ENCODE measurements at regions not wholly inside any gene's neighbourhood (a gene's known extent, or its start where the extent isn't known, plus 50 kb on each side); places are given as distances from the start of the nearest gene placed in this dataset.

- 80 to 85% (median 84%) methylated on average over 11 of the region's 11 CpGs for WGBS, 3 donors
- no peak for FAIRE-seq
- peaks cover 0 to 7% (median 3%) of the 10 kb centered on the region in 3 donors for H3K4me1 ChIP-seq (ENCODE audit: control insufficient read depth in 3 of 3, insufficient read depth in 2 of 3, low read depth in 1 of 3, low read length in 2 of 3)
These were observed 129.4 kb upstream of the AFDN start for GRCh38 chr6:167697316-167697715.

GRCh38 chr6:167698540-167698939 is 128.2 kb upstream of the AFDN start:
- Histone ChIP-seq H3K4me3 (ENCODE audit: low read depth in 1 of 3, low read length in 3 of 3) (no peak overlapping the region), H3K27me3 (ENCODE audit: control insufficient read depth in 3 of 3, insufficient read depth in 3 of 3, low read length in 3 of 3) (no peaks in the 10 kb centered on the region), H3K9me3 (ENCODE audit: control insufficient read depth in 2 of 2, insufficient read depth in 1 of 2, low read depth in 1 of 2, low read length in 1 of 2) (no peaks in the 10 kb centered on the region), H3K4me1 (ENCODE audit: control insufficient read depth in 3 of 3, insufficient read depth in 2 of 3, low read depth in 1 of 3, low read length in 2 of 3) (peaks cover 0 to 7% (median 3%) of the 10 kb centered on the region in 3 donors), H3K36me3 (ENCODE audit: control insufficient read depth in 3 of 3, insufficient read depth in 2 of 3, low read depth in 1 of 3, low read length in 3 of 3) (no peaks in the 10 kb centered on the region), H3K27ac (ENCODE audit: low read depth in 1 of 3, low read length in 2 of 3) (no peak overlapping the region)
- no peak for DNase-seq
- 93 to 97% (median 94%) methylated on average over 12 of the region's 12 CpGs for WGBS, 3 donors
- no peak for FAIRE-seq

More at GRCh38 chr6:167697316-167697715, 129.4 kb upstream of the AFDN start:
- Histone ChIP-seq H3K4me3 (ENCODE audit: low read depth in 1 of 3, low read length in 3 of 3) (no peak overlapping the region), H3K27ac (ENCODE audit: low read depth in 1 of 3, low read length in 2 of 3) (no peak overlapping the region), H3K9me3 (ENCODE audit: control insufficient read depth in 2 of 2, insufficient read depth in 1 of 2, low read depth in 1 of 2, low read length in 1 of 2) (no peaks in the 10 kb centered on the region), H3K27me3 (ENCODE audit: control insufficient read depth in 3 of 3, insufficient read depth in 3 of 3, low read length in 3 of 3) (no peaks in the 10 kb centered on the region), H3K36me3 (ENCODE audit: control insufficient read depth in 3 of 3, insufficient read depth in 2 of 3, low read depth in 1 of 3, low read length in 3 of 3) (no peaks in the 10 kb centered on the region)
- no peak for DNase-seq

- Histone ChIP-seq H3K36me3 (ENCODE audit: control insufficient read depth in 3 of 3, insufficient read depth in 2 of 3, low read depth in 1 of 3, low read length in 3 of 3) (no peaks in the 10 kb centered on the region), H3K27ac (ENCODE audit: low read depth in 1 of 3, low read length in 2 of 3) (peak overlapping the region in 2 of 3 donors; percentile 75 to 81), H3K4me1 (ENCODE audit: control insufficient read depth in 3 of 3, insufficient read depth in 2 of 3, low read depth in 1 of 3, low read length in 2 of 3) (peaks cover 0 to 7% (median 3%) of the 10 kb centered on the region in 3 donors), H3K9me3 (ENCODE audit: control insufficient read depth in 2 of 2, insufficient read depth in 1 of 2, low read depth in 1 of 2, low read length in 1 of 2) (no peaks in the 10 kb centered on the region), H3K27me3 (ENCODE audit: control insufficient read depth in 3 of 3, insufficient read depth in 3 of 3, low read length in 3 of 3) (no peaks in the 10 kb centered on the region), H3K4me3 (ENCODE audit: low read depth in 1 of 3, low read length in 3 of 3) (no peak overlapping the region)
- DNase-seq (peak; percentile 20 to 64), FAIRE-seq (no peak)
- 43 to 57% (median 55%) methylated on average over 21 of the region's 21 CpGs for WGBS, 3 donors
These were observed 127.4 kb upstream of the AFDN start for GRCh38 chr6:167699141-167699931.

GRCh38 chr6:167700199-167700598 is 126.5 kb upstream of the AFDN start:
- H3K36me3 ChIP-seq (ENCODE audit: control insufficient read depth in 3 of 3, insufficient read depth in 2 of 3, low read depth in 1 of 3, low read length in 3 of 3), result no peaks in the 10 kb centered on the region
- 77 to 84% (median 78%) methylated on average over 8 of the region's 8 CpGs for WGBS, 3 donors
- FAIRE-seq (no peak), DNase-seq (no peak)
- no peaks in the 10 kb centered on the region for H3K27me3 ChIP-seq (ENCODE audit: control insufficient read depth in 3 of 3, insufficient read depth in 3 of 3, low read length in 3 of 3)
- peak overlapping the region in 1 of 3 donors; percentile 75 for H3K27ac ChIP-seq (ENCODE audit: low read depth in 1 of 3, low read length in 2 of 3)
- H3K4me1 ChIP-seq (ENCODE audit: control insufficient read depth in 3 of 3, insufficient read depth in 2 of 3, low read depth in 1 of 3, low read length in 2 of 3), result peaks cover 0 to 7% (median 3%) of the 10 kb centered on the region in 3 donors
- H3K9me3 ChIP-seq (ENCODE audit: control insufficient read depth in 2 of 2, insufficient read depth in 1 of 2, low read depth in 1 of 2, low read length in 1 of 2), result no peaks in the 10 kb centered on the region
- no peak overlapping the region for H3K4me3 ChIP-seq (ENCODE audit: low read depth in 1 of 3, low read length in 3 of 3)

- H3K36me3 ChIP-seq (ENCODE audit: control insufficient read depth in 3 of 3, insufficient read depth in 2 of 3, low read depth in 1 of 3, low read length in 3 of 3), result no peaks in the 10 kb centered on the region
- 92 to 95% (median 92%) methylated on average over 12 of the region's 12 CpGs for WGBS, 3 donors
- DNase-seq (no peak), FAIRE-seq (no peak)
- H3K27me3 ChIP-seq (ENCODE audit: control insufficient read depth in 3 of 3, insufficient read depth in 3 of 3, low read length in 3 of 3), result no peaks in the 10 kb centered on the region
- H3K9me3 ChIP-seq (ENCODE audit: control insufficient read depth in 2 of 2, insufficient read depth in 1 of 2, low read depth in 1 of 2, low read length in 1 of 2), result no peaks in the 10 kb centered on the region
- H3K27ac ChIP-seq (ENCODE audit: low read depth in 1 of 3, low read length in 2 of 3), result no peak overlapping the region
- peaks cover 0 to 7% (median 3%) of the 10 kb centered on the region in 3 donors for H3K4me1 ChIP-seq (ENCODE audit: control insufficient read depth in 3 of 3, insufficient read depth in 2 of 3, low read depth in 1 of 3, low read length in 2 of 3)
- H3K4me3 ChIP-seq (ENCODE audit: low read depth in 1 of 3, low read length in 3 of 3), result no peak overlapping the region
These were observed 125.7 kb upstream of the AFDN start for GRCh38 chr6:167701010-167701409.

GRCh38 chr6:167702241-167702827 is 124.4 kb upstream of the AFDN start:
- Histone ChIP-seq H3K36me3 (ENCODE audit: control insufficient read depth in 3 of 3, insufficient read depth in 2 of 3, low read depth in 1 of 3, low read length in 3 of 3) (no peaks in the 10 kb centered on the region), H3K4me3 (ENCODE audit: low read depth in 1 of 3, low read length in 3 of 3) (no peak overlapping the region), H3K9me3 (ENCODE audit: control insufficient read depth in 2 of 2, insufficient read depth in 1 of 2, low read depth in 1 of 2, low read length in 1 of 2) (no peaks in the 10 kb centered on the region), H3K4me1 (ENCODE audit: control insufficient read depth in 3 of 3, insufficient read depth in 2 of 3, low read depth in 1 of 3, low read length in 2 of 3) (peaks cover 0 to 7% (median 3%) of the 10 kb centered on the region in 3 donors), H3K27me3 (ENCODE audit: control insufficient read depth in 3 of 3, insufficient read depth in 3 of 3, low read length in 3 of 3) (no peaks in the 10 kb centered on the region), H3K27ac (ENCODE audit: low read depth in 1 of 3, low read length in 2 of 3) (no peak overlapping the region)
- DNase-seq (no peak), FAIRE-seq (no peak)
- WGBS, 3 donors, result 39 to 68% (median 48%) methylated on average over 8 of the region's 8 CpGs

GRCh38 chr6:167703347-167703746 is 123.4 kb upstream of the AFDN start:
- Histone ChIP-seq H3K4me3 (ENCODE audit: low read depth in 1 of 3, low read length in 3 of 3) (no peak overlapping the region), H3K27me3 (ENCODE audit: control insufficient read depth in 3 of 3, insufficient read depth in 3 of 3, low read length in 3 of 3) (no peaks in the 10 kb centered on the region), H3K36me3 (ENCODE audit: control insufficient read depth in 3 of 3, insufficient read depth in 2 of 3, low read depth in 1 of 3, low read length in 3 of 3) (no peaks in the 10 kb centered on the region), H3K27ac (ENCODE audit: low read depth in 1 of 3, low read length in 2 of 3) (no peak overlapping the region), H3K9me3 (ENCODE audit: control insufficient read depth in 2 of 2, insufficient read depth in 1 of 2, low read depth in 1 of 2, low read length in 1 of 2) (no peaks in the 10 kb centered on the region), H3K4me1 (ENCODE audit: control insufficient read depth in 3 of 3, insufficient read depth in 2 of 3, low read depth in 1 of 3, low read length in 2 of 3) (peaks cover 0 to 7% (median 3%) of the 10 kb centered on the region in 3 donors)
- no peak for DNase-seq
- no peak for FAIRE-seq
- WGBS, 3 donors, result 90 to 94% (median 93%) methylated on average over 10 of the region's 10 CpGs

- FAIRE-seq (no peak), DNase-seq (no peak)
- H3K4me1 ChIP-seq (ENCODE audit: control insufficient read depth in 3 of 3, insufficient read depth in 2 of 3, low read depth in 1 of 3, low read length in 2 of 3), result peaks cover 0 to 7% (median 3%) of the 10 kb centered on the region in 3 donors
- no peaks in the 10 kb centered on the region for H3K9me3 ChIP-seq (ENCODE audit: control insufficient read depth in 2 of 2, insufficient read depth in 1 of 2, low read depth in 1 of 2, low read length in 1 of 2)
- 90 to 93% (median 91%) methylated on average over 10 of the region's 10 CpGs for WGBS, 3 donors
- no peak overlapping the region for H3K4me3 ChIP-seq (ENCODE audit: low read depth in 1 of 3, low read length in 3 of 3)
- H3K36me3 ChIP-seq (ENCODE audit: control insufficient read depth in 3 of 3, insufficient read depth in 2 of 3, low read depth in 1 of 3, low read length in 3 of 3), result no peaks in the 10 kb centered on the region
- no peak overlapping the region for H3K27ac ChIP-seq (ENCODE audit: low read depth in 1 of 3, low read length in 2 of 3)
- no peaks in the 10 kb centered on the region for H3K27me3 ChIP-seq (ENCODE audit: control insufficient read depth in 3 of 3, insufficient read depth in 3 of 3, low read length in 3 of 3)
These were observed 122.9 kb upstream of the AFDN start for GRCh38 chr6:167703781-167704180.

Data from small intestine (tissue), 7 donors.